ENCODE measurements at regions not wholly inside any gene's neighbourhood (a gene's known extent, or its start where the extent isn't known, plus 50 kb on each side); places are given as distances from the start of the nearest gene placed in this dataset.

GRCh38 chr3:144034715-144035290 lies 63.2 kb downstream of the DIPK2A start:
- no CpG with 5 or more reads among the region's 2 CpGs for WGBS (ENCODE audit: extremely low coverage, insufficient read length, low lambda C conversion rate)
- TF ChIP-seq CTCF (conservative IDR thresholded peaks at IDR 0.05): no peak
- no peak overlapping the region for H4K8ac ChIP-seq (replicated peaks; ENCODE audit: insufficient read length, low read depth, low read length)
- H3K14ac ChIP-seq (ENCODE audit: insufficient read depth, low read length): no peak overlapping the region
- Mint-ChIP-seq H3K27ac (no peak overlapping the region), H3K4me1 (peaks cover 5% of the 10 kb centered on the region in 2 experiments), H3K9me3 (no peaks in the 10 kb centered on the region), H3K4me3 (no peak overlapping the region), H3K36me3 (ENCODE audit: insufficient read depth in 1 of 3, low read depth in 3 of 3) (no peaks in the 10 kb centered on the region), H3K27me3 (ENCODE audit: low read depth) (no peaks in the 10 kb centered on the region)
- DNase-seq: no peak
- H2AK5ac ChIP-seq (ENCODE audit: insufficient read length, low read length): no peak overlapping the region
- H3K23ac ChIP-seq (ENCODE audit: insufficient read length, low read depth, low read length): no peak overlapping the region
- no peaks in the 10 kb centered on the region for H4K20me1 ChIP-seq (ENCODE audit: control insufficient read depth, insufficient read depth, insufficient read length)
- H3K79me1 ChIP-seq (ENCODE audit: insufficient read depth, low read depth, low read length, poor library complexity, severe bottlenecking): no peaks in the 10 kb centered on the region
- peak overlapping the region; percentile 23 for H3K9ac ChIP-seq (ENCODE audit: extremely low read depth, insufficient read length, low read length)
- peaks cover 3% of the 10 kb centered on the region; the same call in 1 of the 2 replicates for H3K4me1 ChIP-seq (ENCODE audit: insufficient read depth, low read length)
- H3K4ac ChIP-seq (ENCODE audit: low read depth, low read length): no peak overlapping the region
- H3K23me2 ChIP-seq (ENCODE audit: insufficient read length, low read depth, low read length, poor library complexity, severe bottlenecking): no peaks in the 10 kb centered on the region
- no peaks in the 10 kb centered on the region for H3K79me2 ChIP-seq (ENCODE audit: insufficient read depth, low read length)
- no peak overlapping the region for H3K4me2 ChIP-seq (ENCODE audit: insufficient read depth, insufficient read length, low read length)
- H3K18ac ChIP-seq (ENCODE audit: insufficient read length, low read depth, low read length): no peak overlapping the region
- H2BK5ac ChIP-seq (ENCODE audit: insufficient read length, low read length): no peak overlapping the region
- no peak overlapping the region for H2BK12ac ChIP-seq (ENCODE audit: insufficient read length, low read depth, low read length)
- H3K56ac ChIP-seq (ENCODE audit: insufficient read length, low read depth, low read length): no peak overlapping the region
- no peak overlapping the region for H2BK20ac ChIP-seq (ENCODE audit: low read depth, low read length, poor library complexity, severe bottlenecking)
- H2AFZ ChIP-seq (ENCODE audit: low read length): no peak overlapping the region
- no peak overlapping the region for H3T11ph ChIP-seq (ENCODE audit: low read length)
- no peak overlapping the region for H4K5ac ChIP-seq (ENCODE audit: insufficient read length, low read depth, low read length)
- H3K9me3 ChIP-seq (ENCODE audit: control insufficient read depth, low read depth, low read length): no peaks in the 10 kb centered on the region
- no peak overlapping the region for H2BK15ac ChIP-seq (ENCODE audit: low read depth, low read length)
- no peak overlapping the region for H3K27ac ChIP-seq (ENCODE audit: insufficient read length, low read depth, low read length)
- no peaks in the 10 kb centered on the region for H3K27me3 ChIP-seq (ENCODE audit: insufficient read depth, low read length)
- H4K91ac ChIP-seq (ENCODE audit: insufficient read length, low read depth, low read length): no peak overlapping the region
- no peak overlapping the region for H2BK120ac ChIP-seq (ENCODE audit: low read depth, low read length, poor library complexity, severe bottlenecking)

Data from H9 (cell line).